GM12878 (cell line): ENCODE measurements at regions not wholly inside any gene's neighbourhood (a gene's known extent, or its start where the extent isn't known, plus 50 kb on each side); places are given as distances from the start of the nearest gene placed in this dataset.

ENCODE experiments used
- ATAC-seq: fragments of 200-7000 bp; cut with Tn5 transposase; 3 replicates; pipeline ENCODE4 v1.9.1; 2020; ENCODE audit warnings: mild to moderate bottlenecking, moderate library complexity
- BruUV-seq: library from RNA; stranded (reverse); fragments of 400-500 nt; replicated peaks from 2 replicates; lab custom pipeline; 2021; lab: Mats Ljungman, UMichigan
- CTCF ChIA-PET: fragments of 300-600 bp; sonication (Branson Sonifier 250); formaldehyde crosslinking; extraction: SDS; loops from one replicate; lab custom pipeline; 2021; ENCODE audit warnings: inconsistent platforms; lab: Yijun Ruan, JAX
- POLR2A ChIA-PET: fragments of 350-600 bp; formaldehyde crosslinking; extraction: SDS; loops from one replicate; lab custom pipeline; 2021; ENCODE audit warnings: inconsistent platforms; lab: Charles Lee
- RAD21 ChIA-PET: fragments of 300-600 bp; sonication (Branson Sonifier 250); formaldehyde crosslinking; loops from one replicate; lab custom pipeline; 2023; ENCODE audit warnings: antibody characterized with exemption; ENCODE audit not compliant: unreplicated experiment; lab: Charles Lee
- SMC1A ChIA-PET: fragments of 300-600 bp; sonication (Branson Sonifier 250); formaldehyde crosslinking; loops from one replicate; lab custom pipeline; 2023; ENCODE audit not compliant: unreplicated experiment, uncharacterized antibody; lab: Charles Lee
- DNase-seq: peaks from one replicate; pipeline ENCODE4 v3.0.0-alpha.2; 2011; ENCODE audit warnings: low read depth, low spot score
- FAIRE-seq: peaks from 3 replicates; lab custom pipeline; 2011; peaks lifted over from hg19 to GRCh38; lab: Jason Lieb, UNC
- H2AFZ ChIP-seq: 2 replicates; pipeline ENCODE4 v1.6.0; 2011; ENCODE audit warnings: low read depth, low read length, control low read depth; ENCODE audit not compliant: control insufficient read depth
- H3K27ac ChIP-seq: 2 replicates; pipeline ENCODE4 v1.5.1; 2011; ENCODE audit warnings: control low read depth; ENCODE audit not compliant: control insufficient read depth, insufficient read depth
- H3K27me3 ChIP-seq, 2 experiments: replicated peaks in 1 of 2; 2 replicates each; pipeline versions ENCODE4 v1.6.0 to v1.6.1; 2011; ENCODE audit warnings: low read length in 1 of 2; ENCODE audit not compliant: control insufficient read depth in 2 of 2, insufficient read depth in 2 of 2
- H3K36me3 ChIP-seq, 2 experiments: 2 replicates each; pipeline ENCODE4 v1.5.1; 2011; ENCODE audit warnings: low read length in 1 of 2; ENCODE audit not compliant: control insufficient read depth in 2 of 2, insufficient read depth in 2 of 2
- H3K4me1 ChIP-seq: 2 replicates; pipeline ENCODE4 v1.6.1; 2011; ENCODE audit warnings: mild to moderate bottlenecking, low read length, moderate library complexity, mixed read lengths; ENCODE audit not compliant: control insufficient read depth, insufficient read depth
- H3K4me2 ChIP-seq: 2 replicates; pipeline ENCODE4 v1.6.0; 2011; ENCODE audit warnings: control low read depth; ENCODE audit not compliant: control insufficient read depth, insufficient read depth
- H3K4me3 ChIP-seq: fragments of 200-600 bp; sonication (generic); 2 replicates; pipeline ENCODE4 v1.5.1; 2016
- H3K79me2 ChIP-seq: 2 replicates; pipeline ENCODE4 v1.6.0; 2011; ENCODE audit warnings: low read length; ENCODE audit not compliant: control insufficient read depth, insufficient read depth
- H3K9ac ChIP-seq: 2 replicates; pipeline ENCODE4 v1.8.0; 2011; ENCODE audit warnings: low read length, control low read depth, mixed read lengths; ENCODE audit not compliant: control insufficient read depth, insufficient read depth
- H3K9me3 ChIP-seq: replicated peaks from 3 replicates; pipeline ENCODE4 v1.5.1; 2011; ENCODE audit warnings: mild to moderate bottlenecking, low read length; ENCODE audit not compliant: control insufficient read depth, insufficient read depth
- H4K20me1 ChIP-seq: 2 replicates; pipeline ENCODE4 v1.6.0; 2011; ENCODE audit not compliant: control insufficient read depth, insufficient read depth
- BCLAF1 ChIP-seq: fragments of 450-650 bp; IDR thresholded peaks from 2 replicates; pipeline ENCODE4 v1.6.1; 2017; ENCODE audit warnings: antibody characterized with exemption, mild to moderate bottlenecking, moderate library complexity
- BHLHE40 ChIP-seq, 2 experiments: fragments of 450-650 bp in 1 of 2; IDR thresholded peaks; 2 replicates each; pipeline ENCODE4 v1.6.1; 2011 to 2017; ENCODE audit warnings: low read depth in 2 of 2, borderline replicate concordance in 1 of 2, improper control_type of control experiment in 1 of 2, low read length in 1 of 2, mild to moderate bottlenecking in 1 of 2
- BRCA1 ChIP-seq: IDR thresholded peaks from 2 replicates; pipeline ENCODE4 v1.6.1; 2011; ENCODE audit warnings: low read depth, low read length, improper control_type of control experiment
- CHD4 ChIP-seq: fragments of 200-600 bp; sonication (generic); IDR thresholded peaks from 2 replicates; pipeline ENCODE4 v1.6.1; 2016; ENCODE audit warnings: mild to moderate bottlenecking
- FOS ChIP-seq: IDR thresholded peaks from 3 replicates; pipeline ENCODE4 v1.6.1; 2011; ENCODE audit warnings: borderline replicate concordance; ENCODE audit not compliant: insufficient read length; ENCODE audit errors: extremely low read depth
- LARP7 ChIP-seq: fragments of 450-650 bp; IDR thresholded peaks from 2 replicates; pipeline ENCODE4 v1.6.1; 2017; ENCODE audit warnings: mild to moderate bottlenecking
- MAX ChIP-seq: IDR thresholded peaks from 2 replicates; pipeline ENCODE4 v1.6.1; 2012; ENCODE audit warnings: low read depth, low read length, improper control_type of control experiment
- NFXL1 ChIP-seq: fragments of 450-650 bp; IDR thresholded peaks from 2 replicates; pipeline ENCODE4 v1.6.1; 2017; ENCODE audit warnings: antibody characterized with exemption, mild to moderate bottlenecking, borderline replicate concordance
- POLR2A ChIP-seq: IDR thresholded peaks from 2 replicates; pipeline ENCODE4 v1.6.1; 2011; ENCODE audit warnings: low read depth, mild to moderate bottlenecking, low read length
- RBBP5 ChIP-seq: fragments of 200-600 bp; sonication (generic); conservative IDR thresholded peaks from 2 replicates; pipeline ENCODE4 v1.6.1; 2016
- RCOR1 ChIP-seq: conservative IDR thresholded peaks from 2 replicates; pipeline ENCODE4 v1.6.1; 2012; ENCODE audit warnings: low read depth, low read length, improper control_type of control experiment
- YY1 ChIP-seq: IDR thresholded peaks from 2 replicates; pipeline ENCODE4 v1.6.1; 2011; ENCODE audit warnings: low read depth, mild to moderate bottlenecking, low read length
- ZZZ3 ChIP-seq: IDR thresholded peaks from 2 replicates; pipeline ENCODE4 v1.6.1; 2011; ENCODE audit warnings: low read depth; ENCODE audit not compliant: control insufficient read depth, insufficient read length
- WGBS: methylation state at CpG from one replicate; pipeline ENCODE4 v1.1.6; 2016; ENCODE audit warnings: low lambda C conversion rate; ENCODE audit not compliant: insufficient replicate concordance, insufficient coverage; ENCODE audit errors: missing lambda C conversion rate; 5-methylcytosine and 5-hydroxymethylcytosine counted together
- in situ Hi-C: fragments of 300-500 bp; cut with MboI; formaldehyde crosslinking; loops from 9 replicates; pipeline ENCODE4 v1.14.3; 2018; ENCODE audit warnings: mixed read lengths
- intact Hi-C: fragments of 100-400 bp; cut with micrococcal nuclease; formaldehyde crosslinking; loops from one replicate; pipeline ENCODE4 v1.14.2; 2022; ENCODE audit not compliant: unreplicated experiment
- TF ChIP-seq, protein P1 (sequence below): fragments of 450-650 bp; IDR thresholded peaks from 2 replicates; pipeline ENCODE4 v1.6.1; 2018; ENCODE audit warnings: borderline replicate concordance, mild to moderate bottlenecking; ENCODE audit not compliant: partially characterized antibody

DNA sequence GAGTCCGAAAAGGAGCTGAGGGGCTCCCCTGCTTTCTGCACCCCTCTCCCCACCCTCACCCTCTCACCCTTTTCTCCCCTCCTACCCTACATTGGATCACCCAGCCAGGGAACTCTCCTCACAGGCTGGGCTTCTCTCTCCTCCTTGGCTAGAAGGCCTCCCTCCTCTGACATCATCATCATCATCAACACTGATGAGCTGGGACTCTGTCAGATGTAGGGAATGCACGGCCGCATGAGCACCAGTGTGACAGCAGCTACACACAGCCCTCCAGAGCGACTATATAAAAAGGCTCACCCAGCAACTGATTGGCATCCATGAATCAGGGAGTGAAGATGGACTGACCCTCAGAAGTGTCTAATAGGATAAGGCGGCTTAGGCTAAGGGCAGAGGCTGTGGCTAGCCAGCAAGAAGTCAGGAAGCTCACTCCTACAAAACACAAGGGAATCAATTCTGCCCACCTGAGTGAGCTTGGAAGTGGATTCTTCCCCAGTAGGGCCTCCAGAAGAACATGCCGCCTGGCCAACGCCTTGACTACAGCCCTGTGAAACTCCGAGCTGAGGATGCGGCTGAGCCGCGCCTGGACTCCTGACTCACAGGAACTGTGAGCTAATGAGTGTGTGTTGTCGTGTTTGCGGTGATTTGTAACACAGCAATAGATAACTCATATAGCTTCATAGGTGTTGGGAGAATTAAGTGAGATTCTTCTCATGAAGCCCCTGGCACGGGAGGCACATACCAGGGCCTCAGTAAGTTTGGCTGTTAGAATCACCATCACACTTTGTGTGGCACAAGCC, 147.6 kb downstream of the FAM43A start:
- Histone ChIP-seq H3K9me3 (no peaks in the 10 kb centered on the region), H3K36me3 (no peaks in the 10 kb centered on the region), H3K9ac (no peak overlapping the region), H3K4me2 (no peak overlapping the region), H3K79me2 (no peaks in the 10 kb centered on the region), H4K20me1 (no peaks in the 10 kb centered on the region), H2AFZ (no peak overlapping the region), H3K4me1 (no peaks in the 10 kb centered on the region), H3K27me3 (peaks cover 0 to 2% of the 10 kb centered on the region in 2 experiments; a peak in 1 of 4 replicates), H3K27ac (no peak overlapping the region), H3K4me3 (no peak overlapping the region)
- in situ Hi-C loops (no loop called here), intact Hi-C loops (no loop called here)
- ChIA-PET CTCF (no interaction called here), SMC1A (no interaction called here), RAD21 (interaction anchor here (1.4 kb wide), 1 partner anchor 216 kb away, joined by 3 read pairs; no protein-coding TSS in a partner anchor), POLR2A (no interaction called here)
- no peak for ATAC-seq
- no peak for FAIRE-seq
- no peak for TF ChIP-seq YY1
- TF ChIP-seq MAX, result no peak
- no peak for TF ChIP-seq LARP7
- no peak for TF ChIP-seq RBBP5
- TF ChIP-seq BHLHE40 (IDR thresholded peaks at IDR 0.05; ENCODE audit: borderline replicate concordance in 1 of 2, low read depth in 2 of 2, low read length in 1 of 2), result no peak
- no peak for TF ChIP-seq ZZZ3
- TF ChIP-seq NFXL1, result no peak
- TF ChIP-seq, protein P1, sequence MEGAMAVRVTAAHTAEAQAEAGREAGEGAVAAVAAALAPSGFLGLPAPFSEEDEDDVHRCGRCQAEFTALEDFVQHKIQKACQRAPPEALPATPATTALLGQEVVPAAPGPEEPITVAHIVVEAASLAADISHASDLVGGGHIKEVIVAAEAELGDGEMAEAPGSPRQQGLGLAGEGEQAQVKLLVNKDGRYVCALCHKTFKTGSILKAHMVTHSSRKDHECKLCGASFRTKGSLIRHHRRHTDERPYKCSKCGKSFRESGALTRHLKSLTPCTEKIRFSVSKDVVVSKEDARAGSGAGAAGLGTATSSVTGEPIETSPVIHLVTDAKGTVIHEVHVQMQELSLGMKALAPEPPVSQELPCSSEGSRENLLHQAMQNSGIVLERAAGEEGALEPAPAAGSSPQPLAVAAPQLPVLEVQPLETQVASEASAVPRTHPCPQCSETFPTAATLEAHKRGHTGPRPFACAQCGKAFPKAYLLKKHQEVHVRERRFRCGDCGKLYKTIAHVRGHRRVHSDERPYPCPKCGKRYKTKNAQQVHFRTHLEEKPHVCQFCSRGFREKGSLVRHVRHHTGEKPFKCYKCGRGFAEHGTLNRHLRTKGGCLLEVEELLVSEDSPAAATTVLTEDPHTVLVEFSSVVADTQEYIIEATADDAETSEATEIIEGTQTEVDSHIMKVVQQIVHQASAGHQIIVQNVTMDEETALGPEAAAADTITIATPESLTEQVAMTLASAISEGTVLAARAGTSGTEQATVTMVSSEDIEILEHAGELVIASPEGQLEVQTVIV, result no peak
- TF ChIP-seq FOS, result no peak
- no peak for TF ChIP-seq BRCA1
- no peak for TF ChIP-seq BCLAF1
- no peak for TF ChIP-seq RCOR1
- no peak for TF ChIP-seq POLR2A
- TF ChIP-seq CHD4, result no peak
- BruUV-seq, result no TSS peak
- no peak for DNase-seq
- 65% methylated on average over 13 of the region's 14 CpGs for WGBS
